ENCODE measurements at regions not wholly inside any gene's neighbourhood (a gene's known extent, or its start where the extent isn't known, plus 50 kb on each side); places are given as distances from the start of the nearest gene placed in this dataset.

- Histone ChIP-seq H3K9ac (ENCODE audit: low read length) (no peak overlapping the region), H3K27ac (ENCODE audit: low read depth, low read length) (no peak overlapping the region), H3K79me2 (ENCODE audit: insufficient read depth, low read length) (no peaks in the 10 kb centered on the region), H3K4me2 (ENCODE audit: low read length) (no peak overlapping the region), H2AFZ (ENCODE audit: low read depth, low read length, poor library complexity, severe bottlenecking) (no peak overlapping the region), H3K9me3 (ENCODE audit: control insufficient read depth in 1 of 2, insufficient read depth in 1 of 2, low read depth in 1 of 2, low read length in 2 of 2) (0 out of 4 replicates have a peak, but pooled peaks cover 0 to 4% of the 10 kb centered on the region in 2 experiments), H3K36me3 (ENCODE audit: control insufficient read depth in 1 of 2, insufficient read depth in 2 of 2, low read length in 2 of 2) (no peaks in the 10 kb centered on the region), H4K20me1 (ENCODE audit: insufficient read depth) (no peaks in the 10 kb centered on the region), H3K9me2 (ENCODE audit: insufficient read depth) (no peaks in the 10 kb centered on the region), H3K4me3 (replicated peaks in 1 of 2; ENCODE audit: low read depth in 1 of 2, low read length in 2 of 2) (no peak overlapping the region), H3K4me1 (ENCODE audit: control insufficient read depth in 1 of 2, insufficient read depth in 2 of 2, low read length in 2 of 2) (no peaks in the 10 kb centered on the region), H3K27me3 (ENCODE audit: insufficient read depth, low read length) (no peaks in the 10 kb centered on the region)
- RAD21 ChIA-PET (ENCODE audit: low non-redundant PET in 1 of 2, low total read pairs in 2 of 2, uncharacterized antibody in 2 of 2, unreplicated experiment in 2 of 2): no interaction called here
- CTCF ChIA-PET: no interaction called here
- ATAC-seq (no peak), DNase-seq (ENCODE audit: low read depth, low spot score) (no peak)
- BruUV-seq (replicated peaks): no TSS peak
- POLR2A ChIA-PET: no interaction called here
- no peak for TF ChIP-seq MAX (IDR thresholded peaks at IDR 0.05)
- TF ChIP-seq SIN3A (IDR thresholded peaks at IDR 0.05; ENCODE audit: low read depth): no peak
- TF ChIP-seq POLR2A (IDR thresholded peaks at IDR 0.05; ENCODE audit: borderline replicate concordance, extremely low read depth, insufficient read depth, insufficient read length): no peak
- no peak for TF ChIP-seq RAD21 (IDR thresholded peaks at IDR 0.05; ENCODE audit: low read depth)
- no peak for TF ChIP-seq EZH2 (IDR thresholded peaks at IDR 0.05)
- TF ChIP-seq, protein P1, sequence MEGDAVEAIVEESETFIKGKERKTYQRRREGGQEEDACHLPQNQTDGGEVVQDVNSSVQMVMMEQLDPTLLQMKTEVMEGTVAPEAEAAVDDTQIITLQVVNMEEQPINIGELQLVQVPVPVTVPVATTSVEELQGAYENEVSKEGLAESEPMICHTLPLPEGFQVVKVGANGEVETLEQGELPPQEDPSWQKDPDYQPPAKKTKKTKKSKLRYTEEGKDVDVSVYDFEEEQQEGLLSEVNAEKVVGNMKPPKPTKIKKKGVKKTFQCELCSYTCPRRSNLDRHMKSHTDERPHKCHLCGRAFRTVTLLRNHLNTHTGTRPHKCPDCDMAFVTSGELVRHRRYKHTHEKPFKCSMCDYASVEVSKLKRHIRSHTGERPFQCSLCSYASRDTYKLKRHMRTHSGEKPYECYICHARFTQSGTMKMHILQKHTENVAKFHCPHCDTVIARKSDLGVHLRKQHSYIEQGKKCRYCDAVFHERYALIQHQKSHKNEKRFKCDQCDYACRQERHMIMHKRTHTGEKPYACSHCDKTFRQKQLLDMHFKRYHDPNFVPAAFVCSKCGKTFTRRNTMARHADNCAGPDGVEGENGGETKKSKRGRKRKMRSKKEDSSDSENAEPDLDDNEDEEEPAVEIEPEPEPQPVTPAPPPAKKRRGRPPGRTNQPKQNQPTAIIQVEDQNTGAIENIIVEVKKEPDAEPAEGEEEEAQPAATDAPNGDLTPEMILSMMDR (IDR thresholded peaks at IDR 0.05 in 2 of 3, conservative IDR thresholded peaks at IDR 0.05 in 1 of 3; ENCODE audit: borderline replicate concordance in 1 of 3, insufficient read depth in 1 of 3, low read depth in 2 of 3, low read length in 2 of 3): no peak
- no peak for TF ChIP-seq EGR1 (IDR thresholded peaks at IDR 0.05; ENCODE audit: low read depth)
- no peak for TF ChIP-seq POLR2AphosphoS5 (IDR thresholded peaks at IDR 0.05; ENCODE audit: low read depth, low read length)
- TF ChIP-seq CBX3 (IDR thresholded peaks at IDR 0.05; ENCODE audit: low read depth): no peak
- TF ChIP-seq EZH2phosphoT487 (IDR thresholded peaks at IDR 0.05; ENCODE audit: borderline replicate concordance): no peak
- TF ChIP-seq, protein P2, sequence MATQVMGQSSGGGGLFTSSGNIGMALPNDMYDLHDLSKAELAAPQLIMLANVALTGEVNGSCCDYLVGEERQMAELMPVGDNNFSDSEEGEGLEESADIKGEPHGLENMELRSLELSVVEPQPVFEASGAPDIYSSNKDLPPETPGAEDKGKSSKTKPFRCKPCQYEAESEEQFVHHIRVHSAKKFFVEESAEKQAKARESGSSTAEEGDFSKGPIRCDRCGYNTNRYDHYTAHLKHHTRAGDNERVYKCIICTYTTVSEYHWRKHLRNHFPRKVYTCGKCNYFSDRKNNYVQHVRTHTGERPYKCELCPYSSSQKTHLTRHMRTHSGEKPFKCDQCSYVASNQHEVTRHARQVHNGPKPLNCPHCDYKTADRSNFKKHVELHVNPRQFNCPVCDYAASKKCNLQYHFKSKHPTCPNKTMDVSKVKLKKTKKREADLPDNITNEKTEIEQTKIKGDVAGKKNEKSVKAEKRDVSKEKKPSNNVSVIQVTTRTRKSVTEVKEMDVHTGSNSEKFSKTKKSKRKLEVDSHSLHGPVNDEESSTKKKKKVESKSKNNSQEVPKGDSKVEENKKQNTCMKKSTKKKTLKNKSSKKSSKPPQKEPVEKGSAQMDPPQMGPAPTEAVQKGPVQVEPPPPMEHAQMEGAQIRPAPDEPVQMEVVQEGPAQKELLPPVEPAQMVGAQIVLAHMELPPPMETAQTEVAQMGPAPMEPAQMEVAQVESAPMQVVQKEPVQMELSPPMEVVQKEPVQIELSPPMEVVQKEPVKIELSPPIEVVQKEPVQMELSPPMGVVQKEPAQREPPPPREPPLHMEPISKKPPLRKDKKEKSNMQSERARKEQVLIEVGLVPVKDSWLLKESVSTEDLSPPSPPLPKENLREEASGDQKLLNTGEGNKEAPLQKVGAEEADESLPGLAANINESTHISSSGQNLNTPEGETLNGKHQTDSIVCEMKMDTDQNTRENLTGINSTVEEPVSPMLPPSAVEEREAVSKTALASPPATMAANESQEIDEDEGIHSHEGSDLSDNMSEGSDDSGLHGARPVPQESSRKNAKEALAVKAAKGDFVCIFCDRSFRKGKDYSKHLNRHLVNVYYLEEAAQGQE (IDR thresholded peaks at IDR 0.05; ENCODE audit: low read depth): no peak
- TF ChIP-seq YY1 (IDR thresholded peaks at IDR 0.05; ENCODE audit: extremely low read depth, insufficient replicate concordance, low read depth, low read length): no peak
- TF ChIP-seq, protein P3, sequence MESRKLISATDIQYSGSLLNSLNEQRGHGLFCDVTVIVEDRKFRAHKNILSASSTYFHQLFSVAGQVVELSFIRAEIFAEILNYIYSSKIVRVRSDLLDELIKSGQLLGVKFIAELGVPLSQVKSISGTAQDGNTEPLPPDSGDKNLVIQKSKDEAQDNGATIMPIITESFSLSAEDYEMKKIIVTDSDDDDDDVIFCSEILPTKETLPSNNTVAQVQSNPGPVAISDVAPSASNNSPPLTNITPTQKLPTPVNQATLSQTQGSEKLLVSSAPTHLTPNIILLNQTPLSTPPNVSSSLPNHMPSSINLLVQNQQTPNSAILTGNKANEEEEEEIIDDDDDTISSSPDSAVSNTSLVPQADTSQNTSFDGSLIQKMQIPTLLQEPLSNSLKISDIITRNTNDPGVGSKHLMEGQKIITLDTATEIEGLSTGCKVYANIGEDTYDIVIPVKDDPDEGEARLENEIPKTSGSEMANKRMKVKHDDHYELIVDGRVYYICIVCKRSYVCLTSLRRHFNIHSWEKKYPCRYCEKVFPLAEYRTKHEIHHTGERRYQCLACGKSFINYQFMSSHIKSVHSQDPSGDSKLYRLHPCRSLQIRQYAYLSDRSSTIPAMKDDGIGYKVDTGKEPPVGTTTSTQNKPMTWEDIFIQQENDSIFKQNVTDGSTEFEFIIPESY (IDR thresholded peaks at IDR 0.05; ENCODE audit: extremely low read depth, insufficient replicate concordance, low read length): no peak
- TF ChIP-seq TCF7L2 (IDR thresholded peaks at IDR 0.05; ENCODE audit: borderline replicate concordance, extremely low read depth, insufficient read depth, insufficient read length): no peak
- TF ChIP-seq SP1 (IDR thresholded peaks at IDR 0.05; ENCODE audit: low read depth): no peak
- TF ChIP-seq ZFX (IDR thresholded peaks at IDR 0.05): no peak
- no peak for TF ChIP-seq JUND (IDR thresholded peaks at IDR 0.05)
- no peak for TF ChIP-seq ZNF274 (IDR thresholded peaks at IDR 0.05; ENCODE audit: low read depth, low read length)
- TF ChIP-seq ELF1 (IDR thresholded peaks at IDR 0.05; ENCODE audit: borderline replicate concordance, low read depth): no peak
- no peak for TF ChIP-seq ATF3 (IDR thresholded peaks at IDR 0.05)
- intact Hi-C loops (cut with micrococcal nuclease): no loop called here
Measured at GRCh38 chr9:29806937-29807618, 2233.8 kb upstream of the C9orf72 start.
